NB4 (cell line): ENCODE measurements at regions not wholly inside any gene's neighbourhood (a gene's known extent, or its start where the extent isn't known, plus 50 kb on each side); places are given as distances from the start of the nearest gene placed in this dataset.

Experiments
- DNase-seq: peaks from one replicate; pipeline ENCODE4 v3.0.0; 2010; ENCODE audit warnings: low read depth
- H3K4me3 ChIP-seq: one replicate; pipeline ENCODE4 v1.5.1; 2011; ENCODE audit warnings: mild to moderate bottlenecking, low read depth, low read length, moderate library complexity
- MYC ChIP-seq: IDR thresholded peaks from 2 replicates; pipeline ENCODE4 v1.6.1; 2011; ENCODE audit warnings: low read depth, low read length
- POLR2A ChIP-seq: IDR thresholded peaks from 2 replicates; pipeline ENCODE4 v1.6.1; 2011; ENCODE audit warnings: mild to moderate bottlenecking; ENCODE audit not compliant: insufficient read length; ENCODE audit errors: extremely low read depth
- TF ChIP-seq, protein P1 (sequence below): IDR thresholded peaks from 2 replicates; pipeline ENCODE4 v1.6.1; 2011; ENCODE audit warnings: low read depth, low read length
- TF ChIP-seq, protein P2 (sequence below): IDR thresholded peaks from one replicate; pipeline ENCODE4 v1.5.1; 2012; ENCODE audit warnings: low read depth, low read length

DNA sequence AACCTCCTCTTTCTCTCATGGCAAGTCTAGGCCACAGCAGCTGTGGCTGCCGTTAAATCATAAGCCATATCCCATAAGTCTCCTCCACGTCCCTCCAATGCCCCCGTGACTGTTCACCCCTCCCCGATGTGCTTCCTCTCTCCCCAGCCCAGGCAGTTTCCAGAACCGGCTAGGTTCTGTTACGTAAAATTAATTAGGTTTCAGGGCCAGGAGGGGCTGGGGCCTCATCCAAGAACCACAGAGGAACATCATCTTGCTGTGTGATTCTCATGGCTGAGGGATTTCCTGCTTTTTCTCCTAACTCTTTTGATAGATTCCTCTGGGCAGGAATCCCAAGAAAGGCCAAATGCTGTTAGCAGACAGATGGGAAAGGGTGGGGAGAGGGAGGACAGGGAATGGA, 141.8 kb upstream of the AJAP1 start:
- no peak overlapping the region for H3K4me3 ChIP-seq
- TF ChIP-seq POLR2A (no peak), MYC (no peak)
- TF ChIP-seq, protein P1, sequence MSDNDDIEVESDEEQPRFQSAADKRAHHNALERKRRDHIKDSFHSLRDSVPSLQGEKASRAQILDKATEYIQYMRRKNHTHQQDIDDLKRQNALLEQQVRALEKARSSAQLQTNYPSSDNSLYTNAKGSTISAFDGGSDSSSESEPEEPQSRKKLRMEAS = no peak
- TF ChIP-seq, protein P2, sequence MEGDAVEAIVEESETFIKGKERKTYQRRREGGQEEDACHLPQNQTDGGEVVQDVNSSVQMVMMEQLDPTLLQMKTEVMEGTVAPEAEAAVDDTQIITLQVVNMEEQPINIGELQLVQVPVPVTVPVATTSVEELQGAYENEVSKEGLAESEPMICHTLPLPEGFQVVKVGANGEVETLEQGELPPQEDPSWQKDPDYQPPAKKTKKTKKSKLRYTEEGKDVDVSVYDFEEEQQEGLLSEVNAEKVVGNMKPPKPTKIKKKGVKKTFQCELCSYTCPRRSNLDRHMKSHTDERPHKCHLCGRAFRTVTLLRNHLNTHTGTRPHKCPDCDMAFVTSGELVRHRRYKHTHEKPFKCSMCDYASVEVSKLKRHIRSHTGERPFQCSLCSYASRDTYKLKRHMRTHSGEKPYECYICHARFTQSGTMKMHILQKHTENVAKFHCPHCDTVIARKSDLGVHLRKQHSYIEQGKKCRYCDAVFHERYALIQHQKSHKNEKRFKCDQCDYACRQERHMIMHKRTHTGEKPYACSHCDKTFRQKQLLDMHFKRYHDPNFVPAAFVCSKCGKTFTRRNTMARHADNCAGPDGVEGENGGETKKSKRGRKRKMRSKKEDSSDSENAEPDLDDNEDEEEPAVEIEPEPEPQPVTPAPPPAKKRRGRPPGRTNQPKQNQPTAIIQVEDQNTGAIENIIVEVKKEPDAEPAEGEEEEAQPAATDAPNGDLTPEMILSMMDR = no peak
- DNase-seq = no peak

GRCh38 chr1:4513685-4514084, 140.7 kb upstream of the AJAP1 start:
- TF ChIP-seq MYC (no peak), POLR2A (no peak)
- TF ChIP-seq, protein P1 = no peak
- TF ChIP-seq, protein P2 = no peak

GRCh38 chr1:4515727-4516289, 138.6 kb upstream of the AJAP1 start:
- H3K4me3 ChIP-seq = no peak overlapping the region
- DNase-seq = no peak
- TF ChIP-seq, protein P2 = no peak
- TF ChIP-seq MYC (no peak), POLR2A (no peak)
- TF ChIP-seq, protein P1 = no peak

More at GRCh38 chr1:4513685-4514084, 140.7 kb upstream of the AJAP1 start:
- no peak for DNase-seq
- no peak overlapping the region for H3K4me3 ChIP-seq

GRCh38 chr1:4516596-4516995, 137.8 kb upstream of the AJAP1 start:
- H3K4me3 ChIP-seq = no peak overlapping the region
- no peak for DNase-seq
- TF ChIP-seq POLR2A = no peak
- TF ChIP-seq MYC = no peak
- TF ChIP-seq, protein P1 = no peak

DNA sequence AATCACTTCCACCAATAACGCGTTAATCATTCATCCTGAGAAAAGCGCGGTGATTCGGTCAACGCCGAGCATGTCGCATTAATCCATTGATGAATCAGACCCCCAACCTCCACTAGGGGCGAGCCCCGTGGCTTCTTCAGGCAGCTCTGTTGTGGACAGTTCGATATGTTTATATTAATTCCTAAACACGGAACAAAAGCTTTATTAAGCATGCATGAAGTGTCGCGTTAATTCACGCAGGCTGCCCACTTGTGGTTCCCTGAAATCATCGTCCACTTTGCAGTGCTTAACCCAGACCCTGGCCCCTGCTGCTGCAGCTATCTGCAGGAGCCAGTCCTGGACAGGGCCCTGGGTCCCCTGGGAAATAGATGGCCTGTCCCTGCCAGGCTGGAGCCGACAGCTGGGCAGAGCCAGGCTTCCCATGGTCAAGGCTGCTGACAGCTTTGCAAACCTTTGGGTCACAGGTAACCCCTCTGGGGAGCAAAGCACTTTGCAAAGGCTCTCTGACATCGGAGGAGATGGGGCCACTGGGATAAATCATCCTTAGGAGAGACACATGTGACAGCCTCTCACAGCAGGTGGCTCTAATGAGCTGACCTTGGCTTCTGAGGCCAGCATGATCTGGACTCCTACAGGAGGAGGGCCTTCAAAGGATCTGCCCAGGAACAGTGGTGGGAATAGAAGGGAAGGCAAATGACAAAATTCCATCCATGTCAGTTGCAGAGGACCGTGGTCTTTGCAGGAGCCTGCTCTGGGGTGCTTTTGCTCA, 137.0 kb upstream of the AJAP1 start:
- TF ChIP-seq, protein P2 = no peak
- TF ChIP-seq, protein P1 = no peak
- TF ChIP-seq POLR2A (no peak), MYC (no peak)

DNA sequence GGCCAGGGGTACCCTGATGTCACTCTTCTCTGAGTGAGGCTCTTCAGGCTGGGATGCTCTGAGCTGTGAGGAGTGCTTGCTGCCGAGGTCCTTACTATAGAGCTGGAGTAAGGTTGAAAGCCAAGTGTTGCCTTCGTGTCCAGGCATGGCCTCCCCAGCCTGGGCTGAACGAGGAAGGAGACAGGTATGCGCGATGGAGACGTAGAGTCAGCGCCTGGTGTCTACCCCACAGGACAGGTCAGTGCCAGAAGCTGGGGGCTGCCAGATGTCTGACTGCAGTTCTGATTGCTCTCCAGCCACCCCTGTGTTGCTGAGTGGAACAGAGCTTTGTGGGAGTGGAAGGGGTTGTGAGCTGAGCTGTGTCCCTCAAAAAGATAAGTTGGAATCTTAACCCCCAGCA, 135.8 kb upstream of the AJAP1 start:
- TF ChIP-seq POLR2A = no peak
- TF ChIP-seq MYC = no peak
- TF ChIP-seq, protein P1 = no peak
- TF ChIP-seq, protein P2 = no peak
- H3K4me3 ChIP-seq = no peak overlapping the region
- no peak for DNase-seq

More for the DNA sequence above, 137.0 kb upstream of the AJAP1 start:
- no peak for DNase-seq
- H3K4me3 ChIP-seq = no peak overlapping the region
